Spinal cord (tissue), 9 donors: ENCODE measurements at regions not wholly inside any gene's neighbourhood (a gene's known extent, or its start where the extent isn't known, plus 50 kb on each side); places are given as distances from the start of the nearest gene placed in this dataset.

ENCODE experiments used
- DNase-seq, 6 donors: peaks; one replicate each; pipeline versions ENCODE4 v3.0.0 to v3.0.0-alpha.2; 2013 to 2015; ENCODE audit warnings: low spot score in 6 of 6, low read depth in 4 of 6
- H3K27ac ChIP-seq: one replicate; pipeline ENCODE4 v1.5.1; 2013; ENCODE audit warnings: low read depth, low read length, control low read depth
- H3K27me3 ChIP-seq: one replicate; pipeline ENCODE4 v1.6.1; 2013; ENCODE audit warnings: low read length; ENCODE audit not compliant: control insufficient read depth, insufficient read depth
- H3K36me3 ChIP-seq: one replicate; pipeline ENCODE4 v1.6.1; 2013; ENCODE audit warnings: low read length; ENCODE audit not compliant: control insufficient read depth, insufficient read depth
- H3K4me1 ChIP-seq: one replicate; pipeline ENCODE4 v1.6.1; 2013; ENCODE audit warnings: low read length; ENCODE audit not compliant: control insufficient read depth, insufficient read depth
- H3K4me3 ChIP-seq: one replicate; pipeline ENCODE4 v1.5.1; 2013; ENCODE audit warnings: low read depth, low read length, control low read depth
- H3K9me3 ChIP-seq: one replicate; pipeline ENCODE4 v1.6.1; 2013; ENCODE audit warnings: low read length; ENCODE audit not compliant: control insufficient read depth, insufficient read depth
- WGBS: methylation state at CpG from one replicate; pipeline ENCODE4 v1.1.5; 2013; ENCODE audit warnings: missing lambda C conversion rate; ENCODE audit not compliant: insufficient coverage; 5-methylcytosine and 5-hydroxymethylcytosine counted together
- donor health status: healthy.

DNA sequence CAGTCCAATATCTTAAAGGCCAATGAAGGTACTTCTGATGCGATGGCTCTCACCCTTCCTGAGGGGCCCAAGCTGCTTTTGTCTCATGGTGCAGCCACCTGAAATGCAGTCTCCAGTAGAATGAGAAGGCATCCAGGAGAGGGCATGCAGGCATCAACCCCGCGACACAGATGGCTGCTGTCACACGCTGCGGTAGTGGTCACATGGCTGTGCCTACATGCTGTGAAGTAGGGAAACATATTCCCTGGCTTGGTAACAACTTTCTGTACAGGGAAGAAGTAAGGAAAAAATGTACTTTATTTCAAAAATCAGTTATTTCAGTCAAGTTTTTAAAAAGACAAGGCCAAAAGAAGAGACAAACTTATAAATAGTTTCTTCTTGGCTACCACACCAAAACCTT lies 139.9 kb downstream of the TRIML1 start:
- peaks cover 12% of the 10 kb centered on the region for H3K4me1 ChIP-seq
- H3K36me3 ChIP-seq = no peaks in the 10 kb centered on the region
- no peak for DNase-seq
- peaks cover 1% of the 10 kb centered on the region for H3K9me3 ChIP-seq
- H3K4me3 ChIP-seq = no peak overlapping the region
- no peak overlapping the region for H3K27ac ChIP-seq
- peaks cover 8% of the 10 kb centered on the region for H3K27me3 ChIP-seq
- WGBS = 100% methylated on average over 3 of the region's 5 CpGs

GRCh38 chr4:188282471-188283232 lies 143.4 kb downstream of the TRIML1 start:
- DNase-seq = peak in 2 of 6 donors; percentile 48 to 74
- WGBS = 6% methylated on average over 55 of the region's 55 CpGs

DNA sequence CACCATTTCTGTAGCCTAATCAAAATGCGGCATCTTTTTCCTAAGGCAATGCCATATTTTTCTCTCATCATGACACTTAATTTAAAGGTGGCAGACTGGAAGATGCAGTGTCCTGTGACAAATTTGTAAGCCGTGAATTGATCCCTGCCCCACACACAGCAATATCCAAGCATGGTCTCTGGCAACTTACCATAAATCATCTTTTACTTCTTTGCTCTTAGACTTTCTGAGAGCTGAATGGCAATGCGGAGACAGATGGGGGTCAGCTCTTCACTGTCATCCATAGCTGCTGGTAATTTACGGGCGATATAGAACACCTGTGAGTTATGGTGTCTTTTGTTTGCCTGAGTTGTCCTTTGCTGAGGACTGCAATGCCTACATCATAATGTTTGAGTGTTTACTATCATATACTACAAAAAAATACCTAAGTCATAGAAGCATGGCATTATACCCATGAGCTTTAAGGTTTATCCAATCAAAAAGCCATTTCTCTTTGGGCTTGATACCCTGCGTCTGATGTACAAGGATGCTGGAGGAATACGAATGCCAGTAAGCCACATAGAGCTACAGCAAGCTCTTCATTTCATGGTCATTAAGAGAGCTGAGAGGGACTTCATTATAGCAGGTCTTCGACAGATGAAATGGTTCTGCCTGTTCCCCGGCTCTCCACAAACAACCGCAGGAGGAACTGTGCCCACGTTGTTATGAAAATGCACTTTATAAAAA lies 148.1 kb downstream of the TRIML1 start:
- WGBS = no CpG with 5 or more reads among the region's 11 CpGs
- no peaks in the 10 kb centered on the region for H3K36me3 ChIP-seq

More at GRCh38 chr4:188282471-188283232, 143.4 kb downstream of the TRIML1 start:
- H3K4me3 ChIP-seq = peak overlapping the region; percentile 33
- no peaks in the 10 kb centered on the region for H3K36me3 ChIP-seq
- H3K27me3 ChIP-seq = peaks cover 8% of the 10 kb centered on the region
- H3K9me3 ChIP-seq = peaks cover 1% of the 10 kb centered on the region
- no peak overlapping the region for H3K27ac ChIP-seq
- peaks cover 12% of the 10 kb centered on the region for H3K4me1 ChIP-seq

GRCh38 chr4:188289531-188290125 lies 150.4 kb downstream of the TRIML1 start:
- no peaks in the 10 kb centered on the region for H3K9me3 ChIP-seq
- no peak for DNase-seq
- H3K36me3 ChIP-seq = no peaks in the 10 kb centered on the region
- no peak overlapping the region for H3K27ac ChIP-seq
- H3K4me3 ChIP-seq = no peak overlapping the region
- no peaks in the 10 kb centered on the region for H3K27me3 ChIP-seq
- 100% methylated on average over 1 of the region's 5 CpGs for WGBS
- H3K4me1 ChIP-seq = no peaks in the 10 kb centered on the region

More for the DNA sequence above, 148.1 kb downstream of the TRIML1 start:
- Histone ChIP-seq H3K9me3 (no peaks in the 10 kb centered on the region), H3K27me3 (peaks cover 8% of the 10 kb centered on the region), H3K4me3 (no peak overlapping the region), H3K4me1 (peaks cover 8% of the 10 kb centered on the region), H3K27ac (no peak overlapping the region)
- peak in 1 of 6 donors; percentile 67 for DNase-seq

DNA sequence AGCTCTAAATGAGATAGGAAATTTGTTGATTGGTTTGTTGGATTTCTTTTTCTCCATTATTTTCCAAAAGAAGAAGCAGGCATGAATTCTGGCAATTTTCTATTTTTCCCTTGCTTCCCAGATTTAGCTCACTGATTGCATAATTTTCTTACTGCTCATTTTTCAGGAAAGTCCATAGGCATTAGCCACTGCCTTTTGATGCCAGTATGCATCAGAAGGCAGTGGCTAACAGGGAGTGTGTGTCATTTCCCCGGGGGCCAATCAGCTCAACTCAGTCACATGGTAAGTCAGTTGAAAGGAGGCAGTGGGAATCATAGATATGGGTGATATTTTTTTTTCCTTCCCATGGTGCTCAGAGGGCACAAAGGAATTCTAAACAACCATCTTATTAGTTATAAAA lies 156.7 kb downstream of the TRIML1 start:
- no peak for DNase-seq
- 80% methylated on average over 1 of the region's 1 CpG for WGBS

GRCh38 chr4:188296331-188296730 lies 157.1 kb downstream of the TRIML1 start:
- no CpG with 5 or more reads among the region's 1 CpG for WGBS

More for the DNA sequence above, 156.7 kb downstream of the TRIML1 start:
- H3K36me3 ChIP-seq = no peaks in the 10 kb centered on the region
- H3K27ac ChIP-seq = no peak overlapping the region
- H3K4me1 ChIP-seq = no peaks in the 10 kb centered on the region
- H3K27me3 ChIP-seq = no peaks in the 10 kb centered on the region
- no peaks in the 10 kb centered on the region for H3K9me3 ChIP-seq
- H3K4me3 ChIP-seq = no peak overlapping the region

GRCh38 chr4:188297873-188298272 lies 158.6 kb downstream of the TRIML1 start:
- Histone ChIP-seq H3K4me1 (no peaks in the 10 kb centered on the region), H3K9me3 (no peaks in the 10 kb centered on the region), H3K27ac (no peak overlapping the region), H3K27me3 (no peaks in the 10 kb centered on the region), H3K4me3 (no peak overlapping the region), H3K36me3 (no peaks in the 10 kb centered on the region)
- no peak for DNase-seq
- 96% methylated on average over 4 of the region's 6 CpGs for WGBS

More at GRCh38 chr4:188296331-188296730, 157.1 kb downstream of the TRIML1 start:
- Histone ChIP-seq H3K27me3 (no peaks in the 10 kb centered on the region), H3K4me1 (no peaks in the 10 kb centered on the region), H3K27ac (no peak overlapping the region), H3K4me3 (no peak overlapping the region), H3K9me3 (no peaks in the 10 kb centered on the region), H3K36me3 (no peaks in the 10 kb centered on the region)
- no peak for DNase-seq

DNA sequence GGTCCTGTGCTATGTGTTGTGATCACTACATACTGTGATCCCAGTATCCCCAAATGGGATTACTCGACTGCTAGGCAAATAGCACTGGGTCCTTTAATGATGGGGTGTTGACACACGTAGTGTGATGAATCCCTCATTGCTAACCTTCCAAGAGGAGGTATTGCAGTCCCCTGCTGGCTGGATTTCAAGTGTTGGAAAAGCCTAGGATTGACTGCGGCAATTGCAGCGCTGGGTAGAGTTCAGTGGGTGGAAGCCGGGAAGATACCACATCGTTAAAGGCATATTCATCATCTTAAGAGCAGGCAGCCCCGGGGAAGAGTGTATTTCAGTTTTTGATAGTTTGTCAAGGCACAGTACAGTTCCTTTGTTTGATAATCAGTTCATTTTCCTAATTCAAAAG lies 159.9 kb downstream of the TRIML1 start:
- WGBS = 100% methylated on average over 2 of the region's 7 CpGs
- peak in 1 of 6 donors; percentile 38 for DNase-seq
- Histone ChIP-seq H3K27me3 (no peaks in the 10 kb centered on the region), H3K9me3 (no peaks in the 10 kb centered on the region), H3K36me3 (no peaks in the 10 kb centered on the region), H3K4me3 (no peak overlapping the region), H3K4me1 (no peaks in the 10 kb centered on the region), H3K27ac (no peak overlapping the region)

DNA sequence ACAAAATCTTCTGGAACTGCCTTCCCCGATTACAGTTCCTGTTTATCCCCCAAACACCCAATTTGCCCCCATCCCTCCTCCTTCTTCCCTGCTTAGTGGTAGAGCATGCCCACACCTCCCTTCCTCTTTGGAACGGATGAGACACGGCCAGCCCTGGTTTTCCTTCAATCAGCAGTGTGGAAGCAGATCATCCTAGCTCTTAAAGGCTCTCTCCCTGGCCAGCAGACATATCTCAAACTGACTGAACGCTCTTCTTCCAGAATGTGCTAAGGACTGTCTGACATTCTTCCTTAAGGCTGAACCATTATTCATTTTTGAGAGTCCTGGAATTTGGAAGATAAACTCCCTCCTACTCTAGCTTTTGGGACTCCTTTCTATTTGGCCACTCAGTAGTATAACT lies 161.1 kb downstream of the TRIML1 start:
- 78% methylated on average over 3 of the region's 4 CpGs for WGBS
- DNase-seq = peak in 1 of 6 donors; percentile 7
- Histone ChIP-seq H3K36me3 (no peaks in the 10 kb centered on the region), H3K4me1 (no peaks in the 10 kb centered on the region), H3K27me3 (no peaks in the 10 kb centered on the region), H3K27ac (no peak overlapping the region), H3K9me3 (no peaks in the 10 kb centered on the region), H3K4me3 (no peak overlapping the region)
